ENCODE measurements at regions not wholly inside any gene's neighbourhood (a gene's known extent, or its start where the extent isn't known, plus 50 kb on each side); places are given as distances from the start of the nearest gene placed in this dataset.
"Not testable (repeated sequence)": the region's sequence is repeated elsewhere in the genome, so short reads cannot be mapped to it uniquely, and the experiment has no call there.

GRCh38 chr5:63118221-63118620 lies 539.6 kb downstream of the LRRC70 start:
- H3K4me3 ChIP-seq (ENCODE audit: low read depth, low read length), result no peak overlapping the region
- no peak for TF ChIP-seq CTCF (IDR thresholded peaks at IDR 0.05; ENCODE audit: low read depth, low read length)
- DNase-seq (ENCODE audit: low read depth, low spot score), result no peak
- in situ Hi-C loops (cut with HindIII; ENCODE audit: low sequenced_read_pairs), result no loop called here

GRCh38 chr5:63111891-63112290 lies 533.3 kb downstream of the LRRC70 start:
- in situ Hi-C loops (cut with HindIII; ENCODE audit: low sequenced_read_pairs), result no loop called here
- TF ChIP-seq CTCF (IDR thresholded peaks at IDR 0.05; ENCODE audit: low read depth, low read length), result no peak
- no peak overlapping the region for H3K4me3 ChIP-seq (ENCODE audit: low read depth, low read length)
- DNase-seq (ENCODE audit: low read depth, low spot score), result no peak

- TF ChIP-seq CTCF (IDR thresholded peaks at IDR 0.05; ENCODE audit: low read depth, low read length), result no peak
- no peak overlapping the region for H3K4me3 ChIP-seq (ENCODE audit: low read depth, low read length)
- DNase-seq (ENCODE audit: low read depth, low spot score), result no peak
- in situ Hi-C loops (cut with HindIII; ENCODE audit: low sequenced_read_pairs), result no loop called here
Measured at GRCh38 chr5:63101870-63102269, 523.3 kb downstream of the LRRC70 start.

- H3K4me3 ChIP-seq (ENCODE audit: low read depth, low read length), result no peak overlapping the region
- in situ Hi-C loops (cut with HindIII; ENCODE audit: low sequenced_read_pairs), result no loop called here
- no peak for TF ChIP-seq CTCF (IDR thresholded peaks at IDR 0.05; ENCODE audit: low read depth, low read length)
- no peak for DNase-seq (ENCODE audit: low read depth, low spot score)
Measured at GRCh38 chr5:63097286-63097685, 518.7 kb downstream of the LRRC70 start.

GRCh38 chr5:63094730-63095129 lies 516.1 kb downstream of the LRRC70 start:
- in situ Hi-C loops (cut with HindIII; ENCODE audit: low sequenced_read_pairs), result no loop called here
- H3K4me3 ChIP-seq (ENCODE audit: low read depth, low read length), result no peak overlapping the region
- no peak for TF ChIP-seq CTCF (IDR thresholded peaks at IDR 0.05; ENCODE audit: low read depth, low read length)
- DNase-seq (ENCODE audit: low read depth, low spot score), result no peak

GRCh38 chr5:63089147-63089546 lies 510.5 kb downstream of the LRRC70 start:
- DNase-seq (ENCODE audit: low read depth, low spot score), result no peak
- in situ Hi-C loops (cut with HindIII; ENCODE audit: low sequenced_read_pairs), result no loop called here
- no peak for TF ChIP-seq CTCF (IDR thresholded peaks at IDR 0.05; ENCODE audit: low read depth, low read length)
- H3K4me3 ChIP-seq (ENCODE audit: low read depth, low read length), result no peak overlapping the region

- in situ Hi-C loops (cut with HindIII; ENCODE audit: low sequenced_read_pairs), result no loop called here
- H3K4me3 ChIP-seq (ENCODE audit: low read depth, low read length), result no peak overlapping the region
- DNase-seq (ENCODE audit: low read depth, low spot score), result no peak
- no peak for TF ChIP-seq CTCF (IDR thresholded peaks at IDR 0.05; ENCODE audit: low read depth, low read length)
Measured at GRCh38 chr5:63085561-63085960, 506.9 kb downstream of the LRRC70 start.

GRCh38 chr5:63083689-63084088 lies 505.1 kb downstream of the LRRC70 start:
- in situ Hi-C loops (cut with HindIII; ENCODE audit: low sequenced_read_pairs); H3K4me3 ChIP-seq (ENCODE audit: low read depth, low read length); DNase-seq (ENCODE audit: low read depth, low spot score): not testable (repeated sequence)

Measured in astrocyte of the spinal cord (primary cell).